Activated CD4-positive, alpha-beta T cell treated with anti-CD3 and anti-CD28 coated beads for 24 hours (primary cell): ENCODE measurements at regions not wholly inside any gene's neighbourhood (a gene's known extent, or its start where the extent isn't known, plus 50 kb on each side); places are given as distances from the start of the nearest gene placed in this dataset.

ENCODE experiments used
- DNase-seq, 2 donors: peaks; one replicate each; pipeline ENCODE4 v3.0.0-alpha.2; 2020; ENCODE audit warnings: low read depth in 2 of 2

DNA sequence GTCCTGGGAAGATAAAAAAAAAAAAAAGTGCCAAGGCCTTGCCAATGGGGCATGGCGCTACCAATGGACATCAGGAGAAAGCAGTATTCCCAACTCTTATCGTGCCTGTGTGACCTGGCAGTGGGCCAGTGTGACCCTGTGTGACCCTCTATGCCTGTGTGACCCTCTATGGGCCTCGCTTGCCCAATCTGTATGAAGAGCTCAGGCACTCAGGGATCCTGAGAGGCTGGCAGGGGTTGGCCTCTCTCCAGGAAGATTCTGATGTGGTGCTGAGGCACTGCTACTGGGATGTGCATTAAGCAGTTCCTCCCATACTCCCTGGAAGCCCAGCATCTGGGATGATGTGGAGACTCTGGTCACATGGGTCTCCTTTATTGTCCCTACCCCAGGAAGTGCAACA is 179.2 kb downstream of the MACROH2A1 start:
- no peak for DNase-seq

DNA sequence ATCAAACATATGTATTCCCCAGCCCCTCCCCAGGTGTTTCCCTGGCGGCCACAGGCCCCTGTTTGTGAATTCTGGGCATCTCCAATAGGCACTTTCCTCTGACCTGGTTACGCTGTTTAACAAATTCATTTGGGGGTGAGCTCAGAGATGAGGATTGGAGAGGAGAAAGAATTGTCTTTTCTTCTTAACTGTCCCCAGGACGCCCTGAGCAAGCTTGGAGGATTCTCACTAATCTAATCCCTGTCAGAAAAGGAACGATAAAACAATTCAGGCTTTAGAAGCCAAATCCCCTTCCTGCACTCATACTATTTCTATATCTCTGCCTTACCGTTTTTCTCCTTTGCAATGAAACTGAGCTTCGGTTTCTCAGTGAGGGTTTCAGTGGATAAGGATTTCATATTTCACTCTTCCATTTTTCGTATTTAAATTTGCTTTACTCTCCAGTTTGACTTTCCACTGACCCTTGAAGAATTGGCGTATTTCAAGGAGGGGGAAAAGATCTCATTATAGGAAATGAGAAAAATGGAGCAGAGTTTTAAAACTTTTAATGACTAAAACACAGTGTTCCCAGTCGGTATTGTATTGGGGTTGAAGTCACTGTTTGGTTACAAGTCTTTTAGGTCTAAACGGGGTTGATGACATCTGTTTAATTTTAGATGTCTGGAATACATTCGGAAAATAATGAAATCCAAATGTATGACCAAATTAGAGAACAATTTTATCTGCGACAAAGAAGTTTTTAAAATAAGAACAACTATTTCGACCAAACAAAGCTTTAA is 180.1 kb downstream of the MACROH2A1 start:
- DNase-seq: no peak

DNA sequence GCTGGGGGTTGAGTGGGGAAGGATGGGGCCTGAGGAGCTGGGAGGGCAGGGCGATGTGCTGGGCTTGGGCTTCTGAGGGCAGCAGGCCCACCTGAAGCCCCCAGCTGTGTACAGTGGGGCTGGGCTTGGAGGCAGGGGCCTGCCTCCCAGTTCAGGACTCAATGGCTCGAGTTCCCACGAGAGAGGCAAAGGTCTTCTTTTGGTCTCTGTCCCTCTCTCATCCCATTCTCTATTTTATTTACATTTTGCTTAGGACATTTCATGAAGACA is 180.6 kb downstream of the MACROH2A1 start:
- no peak for DNase-seq

DNA sequence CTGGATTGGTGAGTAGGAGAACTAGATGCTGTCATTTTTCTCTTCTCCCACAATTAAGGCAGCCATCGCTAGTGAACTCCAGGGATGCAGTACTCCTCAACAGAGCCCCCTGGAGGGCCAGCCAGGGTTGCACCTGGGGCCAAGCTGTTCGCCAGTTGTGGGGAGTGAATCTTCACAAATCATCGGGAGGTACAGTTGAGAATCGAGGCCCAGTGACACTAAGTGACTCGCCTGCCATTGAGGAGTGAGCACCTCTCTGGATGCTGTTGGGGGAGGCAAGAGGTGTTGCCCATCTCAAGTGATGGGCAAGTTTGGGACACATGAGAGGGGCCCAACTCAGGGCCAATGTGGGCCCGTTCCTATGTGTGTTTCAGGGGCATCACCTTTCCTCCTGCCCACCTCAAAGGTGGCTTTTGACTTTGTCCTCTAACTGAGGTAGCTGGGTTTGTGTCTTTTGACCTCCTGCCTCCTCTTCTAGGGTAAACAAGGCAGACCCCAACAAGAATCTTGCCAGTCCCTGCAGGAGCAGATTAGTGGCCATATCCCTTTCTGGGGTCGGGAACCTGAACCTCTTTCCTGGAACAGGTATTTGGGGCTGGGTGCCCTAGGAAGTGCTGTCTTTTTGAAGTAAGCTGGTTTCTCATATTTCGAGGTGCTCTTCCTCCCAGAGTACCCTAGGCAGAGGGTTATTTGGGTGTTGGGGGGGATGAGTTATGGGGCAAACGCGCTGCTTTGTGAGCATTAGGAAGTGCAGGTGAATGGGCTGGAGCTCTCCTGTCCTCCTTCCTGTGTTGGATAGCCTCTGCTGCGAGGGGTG is 181.2 kb downstream of the MACROH2A1 start:
- no peak for DNase-seq

DNA sequence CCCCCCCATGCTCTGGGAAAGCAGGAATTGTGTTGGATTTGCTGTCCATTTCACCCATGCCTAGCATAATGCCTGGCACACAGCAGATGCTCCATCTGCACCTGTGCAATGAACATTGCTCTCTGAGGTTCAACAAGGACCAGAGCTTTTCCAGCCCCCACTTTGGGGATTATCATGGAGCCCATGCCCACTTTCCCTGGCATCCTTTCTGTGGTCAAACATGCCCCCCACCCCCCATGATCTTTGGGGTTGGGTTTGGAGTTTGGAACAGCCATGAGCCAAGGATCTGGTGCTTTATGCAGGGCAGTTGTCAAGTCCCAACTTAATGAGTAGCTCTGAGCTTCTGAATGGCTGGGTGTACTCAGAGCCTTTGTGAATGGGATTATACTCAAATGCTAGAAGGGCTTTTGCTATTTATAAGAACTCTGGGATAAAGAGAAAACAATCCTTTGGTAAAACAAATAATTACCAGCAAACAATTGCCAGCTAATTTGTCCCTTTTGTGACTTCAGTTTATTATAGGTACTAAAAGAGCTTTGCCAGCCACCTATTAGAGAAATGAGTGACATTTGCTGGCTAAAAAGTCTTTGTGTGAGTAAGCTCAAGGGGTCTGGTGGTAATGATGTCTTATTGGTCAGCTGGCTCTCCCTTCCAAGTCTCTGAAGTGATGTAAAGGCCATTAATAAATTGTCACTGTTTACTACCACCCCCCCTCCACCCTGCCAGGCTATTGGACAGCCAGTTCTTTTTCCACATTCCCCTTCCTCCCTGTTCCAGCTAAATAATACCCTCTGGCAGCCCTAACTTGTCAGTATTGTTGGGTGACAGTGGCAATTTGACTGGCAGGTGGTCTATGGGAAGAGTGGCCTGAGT is 182.3 kb downstream of the MACROH2A1 start:
- DNase-seq: no peak

DNA sequence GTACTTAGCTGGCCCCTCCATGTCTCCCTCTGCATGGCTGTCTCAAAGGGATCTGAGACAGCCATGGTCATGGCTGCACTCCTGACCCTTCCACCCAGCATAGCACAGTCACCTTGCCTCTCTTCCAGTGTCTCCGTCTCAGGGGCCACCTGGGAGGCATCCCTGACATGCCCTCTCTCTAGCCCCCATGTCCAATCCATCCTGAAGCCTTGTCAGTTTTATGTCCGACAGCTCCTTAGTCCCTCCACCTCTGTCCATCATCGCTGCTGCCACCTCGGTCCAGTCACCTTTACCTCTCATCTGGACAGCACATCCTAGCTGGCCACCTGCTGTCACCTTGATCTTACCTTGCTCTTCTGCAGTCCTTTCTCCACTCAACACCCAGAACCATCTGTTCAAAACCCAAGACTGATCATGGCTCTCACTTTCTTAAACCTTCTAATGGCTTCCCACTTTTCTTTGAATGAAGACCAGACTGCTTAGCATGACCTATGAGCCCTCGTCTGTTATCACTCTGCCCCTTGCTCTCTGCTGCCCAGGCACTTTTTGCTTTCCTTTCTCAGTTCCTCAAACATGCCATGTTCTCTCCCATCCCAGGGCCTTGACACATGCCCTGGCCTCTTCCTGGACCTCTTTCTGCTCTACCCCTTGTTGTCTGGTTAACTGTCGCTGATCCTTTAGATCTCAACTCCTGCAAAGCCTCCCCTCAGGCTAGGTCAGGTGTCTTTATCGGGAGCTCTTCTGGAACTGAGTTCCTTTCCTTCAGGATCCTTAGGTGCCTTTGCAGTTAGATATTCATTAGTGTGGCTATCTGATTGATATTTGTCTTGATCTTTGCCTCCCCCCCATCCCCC is 181.8 kb upstream of the PITX1 start:
- DNase-seq: no peak

DNA sequence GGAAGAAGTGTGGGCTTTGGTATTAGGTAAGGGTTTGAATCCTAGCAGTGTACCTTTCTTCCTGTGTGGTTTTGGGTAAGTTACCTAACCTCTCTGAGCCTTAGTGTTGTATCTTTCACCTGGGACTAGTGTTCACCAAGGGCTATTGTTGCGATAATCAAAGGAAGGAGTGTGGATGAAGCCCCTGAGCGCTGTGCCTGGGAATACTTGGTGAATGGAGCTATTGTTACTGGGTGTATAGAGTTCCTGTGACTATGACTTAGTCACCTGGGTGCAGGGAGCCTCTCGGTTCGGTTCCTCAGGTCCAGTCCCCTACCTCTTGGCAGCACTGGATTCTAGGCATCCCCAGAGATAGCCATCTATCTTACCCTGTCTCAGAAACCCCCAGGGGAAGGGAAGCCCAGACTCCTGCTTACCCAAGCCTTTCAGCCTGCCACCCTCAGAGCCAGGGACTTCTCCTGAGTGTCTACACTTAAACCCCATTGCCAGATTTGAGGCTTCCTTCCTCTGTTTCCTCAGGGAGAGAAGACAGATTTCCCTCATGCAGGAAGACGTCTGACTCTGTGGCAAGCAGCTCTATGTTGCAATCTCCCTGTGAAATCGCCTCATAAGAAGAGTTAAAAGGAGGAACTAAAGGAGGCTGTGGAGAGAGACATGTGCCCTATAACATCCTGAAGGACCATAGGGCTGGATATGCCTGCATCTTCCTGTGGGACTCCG is 181.0 kb upstream of the PITX1 start:
- no peak for DNase-seq

DNA sequence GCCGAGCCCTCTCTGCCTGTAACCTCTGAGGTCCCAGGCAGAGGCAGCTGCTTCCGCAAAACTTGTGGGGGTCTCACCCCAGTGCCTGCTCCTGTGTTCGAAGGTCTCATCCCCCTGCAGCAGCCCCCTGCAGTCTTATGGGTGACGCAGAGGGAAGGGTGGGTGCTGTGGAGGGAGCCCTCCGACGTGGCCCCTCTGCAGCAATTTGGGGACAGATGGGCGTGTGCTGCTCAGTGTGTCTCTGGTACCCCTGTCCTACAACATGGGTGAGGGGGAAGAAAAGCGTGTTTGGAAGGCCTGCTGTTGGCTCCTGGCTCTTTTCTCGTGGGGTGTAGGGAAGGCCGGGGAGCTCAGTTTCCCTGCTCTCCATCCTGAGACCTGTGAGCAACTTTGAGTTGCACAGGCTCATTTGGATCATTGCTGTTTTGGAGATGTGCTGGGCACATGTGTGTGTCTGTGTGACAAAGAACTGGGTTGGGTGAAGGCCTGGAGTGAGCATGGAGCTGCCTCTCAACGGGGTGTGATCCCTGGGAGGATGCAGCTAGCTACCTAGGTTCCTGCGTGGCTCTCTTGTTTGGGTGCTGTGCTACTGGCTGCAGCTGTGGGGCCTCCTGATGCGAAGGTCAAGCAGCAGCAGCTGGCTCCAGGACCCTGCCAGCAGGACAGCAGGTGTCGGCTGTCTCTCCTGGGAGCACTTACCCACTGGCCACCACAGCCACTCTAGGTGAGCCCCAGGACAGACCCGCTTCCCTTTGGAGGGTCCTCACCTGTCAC is 179.6 kb upstream of the PITX1 start:
- DNase-seq: no peak

DNA sequence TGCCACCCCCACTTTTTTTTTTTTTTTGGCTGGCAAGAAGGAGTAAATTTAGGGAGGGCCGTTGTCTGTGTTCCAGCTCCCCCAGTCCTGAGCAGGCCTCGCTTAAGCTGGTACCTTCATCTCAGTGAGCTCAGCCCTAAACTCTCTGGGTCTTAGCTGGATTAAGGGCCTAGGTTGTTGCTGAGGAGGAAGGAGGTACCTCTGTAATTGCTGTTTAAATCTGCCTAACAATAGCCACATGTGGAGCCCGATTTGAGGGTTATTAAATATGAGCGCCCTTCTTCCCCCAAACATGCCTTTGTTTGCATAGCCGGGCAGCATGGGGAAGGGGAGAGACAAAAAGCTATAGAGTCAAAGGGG is 179.0 kb upstream of the PITX1 start:
- no peak for DNase-seq

DNA sequence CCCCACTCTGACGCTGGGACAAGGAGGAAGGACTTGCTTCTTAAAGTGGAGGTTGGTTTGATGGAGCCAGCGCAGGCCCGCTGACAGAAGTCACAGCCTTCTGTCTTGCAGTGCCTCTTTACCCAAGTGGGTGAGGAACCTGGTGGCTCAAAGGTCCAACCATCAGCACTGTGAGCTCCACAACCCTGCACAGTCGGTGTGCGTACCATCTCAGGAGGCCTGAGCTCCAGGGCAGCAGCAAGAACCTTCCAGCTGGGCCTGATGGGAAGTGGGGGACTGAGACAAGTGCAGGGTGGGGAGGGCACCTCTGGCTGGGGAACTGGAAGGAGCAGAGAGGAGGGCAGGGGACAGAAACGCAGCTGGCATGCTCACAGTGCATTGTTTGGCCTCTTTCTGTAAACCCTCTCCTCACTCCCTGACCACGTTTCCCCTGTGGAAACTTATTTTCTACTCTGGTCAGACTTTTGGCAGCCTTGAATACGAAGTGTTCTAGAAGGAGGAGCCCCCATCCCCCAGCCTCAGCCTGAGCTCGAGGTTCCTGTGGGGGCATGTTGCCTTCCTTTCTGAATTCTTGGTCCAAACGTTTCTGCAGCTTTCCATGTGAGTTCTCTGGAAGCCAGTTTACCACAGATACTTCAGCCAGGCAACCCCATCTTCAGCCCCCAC is 178.5 kb upstream of the PITX1 start:
- no peak for DNase-seq

DNA sequence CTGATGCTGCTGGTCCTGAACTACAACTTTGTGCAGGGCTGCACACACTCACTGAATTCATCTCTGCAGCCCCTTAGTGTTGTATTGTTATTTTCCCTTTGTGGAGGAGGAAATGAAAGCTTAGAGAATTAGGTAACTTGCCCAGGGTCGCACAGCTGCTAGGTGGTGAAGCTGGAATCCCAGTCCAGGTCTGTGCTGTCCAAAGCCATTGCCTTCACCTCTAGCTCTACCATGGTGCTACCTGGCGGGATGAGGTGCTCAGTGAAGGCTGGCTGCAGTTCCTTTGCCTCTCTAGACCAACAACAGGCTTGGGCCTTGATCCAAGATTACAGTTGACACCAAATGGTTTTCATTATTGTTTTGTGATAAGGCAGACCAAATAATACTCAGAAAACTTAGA is 177.8 kb upstream of the PITX1 start:
- no peak for DNase-seq

DNA sequence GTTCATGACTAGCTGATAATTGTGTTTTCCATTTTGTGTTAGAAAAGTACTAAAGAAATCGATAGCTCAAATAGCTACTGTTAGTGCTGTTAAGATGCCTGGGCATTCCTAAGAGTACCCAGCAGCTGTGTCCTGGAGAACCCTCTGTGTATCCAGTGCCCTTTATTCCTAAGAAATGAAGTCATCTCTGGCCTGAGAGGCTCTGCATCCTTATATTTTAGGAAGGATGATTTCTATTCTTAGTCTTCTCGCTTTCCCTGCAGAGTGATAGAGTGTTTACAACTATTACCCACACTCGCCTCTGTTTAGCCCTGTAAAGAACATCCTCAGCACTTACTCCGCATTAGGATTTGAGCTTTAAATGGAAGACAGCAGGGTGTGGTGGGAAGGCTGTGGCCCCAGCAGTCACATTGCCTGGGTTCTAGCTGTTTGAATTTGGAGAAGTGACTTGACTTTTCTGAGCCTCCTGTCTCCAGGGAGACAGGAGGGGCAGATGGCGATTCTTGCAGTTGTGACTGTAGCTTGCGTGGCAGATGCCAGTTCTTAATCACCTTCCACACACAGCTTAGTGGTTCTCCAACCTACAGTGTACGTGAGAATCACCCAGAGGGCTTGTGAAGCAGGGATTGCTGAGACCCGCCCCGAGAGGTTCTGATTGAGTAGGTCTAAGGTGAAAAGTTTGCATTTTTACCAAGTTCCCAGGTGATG is 177.2 kb upstream of the PITX1 start:
- DNase-seq: no peak

DNA sequence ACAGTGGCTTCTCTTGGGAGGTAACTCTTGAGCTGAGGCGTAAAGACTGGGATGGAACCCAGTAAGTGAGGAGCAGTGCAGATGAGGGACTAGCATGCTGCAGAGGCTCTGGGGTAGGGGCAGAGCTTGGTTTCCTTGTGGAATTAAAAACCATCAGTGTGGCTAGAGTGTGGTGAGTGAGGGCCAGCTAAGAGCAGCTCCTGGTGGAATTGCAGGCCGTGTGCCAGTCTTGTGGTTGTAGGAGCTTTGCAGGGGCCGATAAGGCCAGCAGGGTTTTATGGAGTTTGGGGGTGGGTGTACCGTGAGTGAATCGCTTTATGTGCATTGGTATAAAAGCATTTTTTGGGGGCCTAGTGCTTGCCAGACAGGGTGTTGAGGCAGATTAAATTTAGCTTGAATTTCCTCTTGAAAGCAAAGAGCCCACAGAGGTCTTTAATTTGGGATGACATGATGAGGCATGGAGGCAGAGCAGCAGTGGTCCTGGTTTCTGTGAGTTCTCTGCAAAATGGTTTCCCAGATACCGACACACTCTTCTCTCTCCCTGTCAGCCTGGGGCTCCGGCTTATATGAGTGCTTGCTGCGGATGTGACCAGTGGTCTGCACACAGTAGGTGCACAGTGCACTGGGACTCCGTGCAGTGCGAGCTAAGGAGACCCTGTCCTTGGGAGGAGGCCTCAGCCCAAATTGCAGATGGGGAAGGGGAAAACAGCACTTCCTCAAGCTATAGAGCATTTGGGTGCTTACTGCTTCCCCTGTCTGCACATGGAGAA is 176.4 kb upstream of the PITX1 start:
- DNase-seq: no peak

DNA sequence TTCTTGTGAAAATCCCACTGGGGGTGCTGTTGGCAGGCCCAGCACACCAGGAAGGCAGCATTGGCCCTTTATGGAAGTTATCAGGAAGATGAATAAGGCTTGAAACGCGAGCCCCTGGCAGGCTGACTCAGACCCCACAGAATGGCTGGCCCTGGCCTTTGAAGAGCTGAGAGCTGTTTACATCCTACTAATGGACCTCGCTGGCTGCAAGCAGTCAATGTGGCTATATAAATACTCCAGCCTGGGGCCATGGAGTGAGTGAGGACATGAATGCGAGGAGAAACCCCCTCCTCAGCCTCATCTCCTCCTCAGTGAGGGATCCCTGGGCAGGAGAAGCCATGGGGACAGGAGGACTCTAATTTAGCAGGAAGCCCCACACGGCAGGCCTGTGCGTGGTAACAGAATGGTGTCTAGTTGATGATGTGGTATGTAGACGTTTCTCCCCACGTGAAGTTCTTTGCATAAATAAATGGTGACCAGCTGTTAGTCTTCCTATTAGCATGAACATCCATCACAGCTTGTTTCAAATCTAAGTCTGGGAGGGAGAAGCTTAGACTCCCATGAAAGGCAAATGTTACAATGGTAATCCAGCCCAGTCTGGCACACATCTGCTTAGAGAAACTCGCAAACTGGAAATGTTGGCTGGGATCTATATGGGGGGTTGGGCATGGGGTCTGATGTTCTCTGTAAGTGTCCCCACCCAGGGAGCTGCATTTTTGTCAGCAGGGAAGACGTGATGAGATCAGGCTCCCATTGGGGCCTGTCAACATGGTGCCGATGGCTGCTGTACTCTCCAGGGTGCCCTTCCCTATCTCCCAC is 175.1 kb upstream of the PITX1 start:
- DNase-seq: no peak

DNA sequence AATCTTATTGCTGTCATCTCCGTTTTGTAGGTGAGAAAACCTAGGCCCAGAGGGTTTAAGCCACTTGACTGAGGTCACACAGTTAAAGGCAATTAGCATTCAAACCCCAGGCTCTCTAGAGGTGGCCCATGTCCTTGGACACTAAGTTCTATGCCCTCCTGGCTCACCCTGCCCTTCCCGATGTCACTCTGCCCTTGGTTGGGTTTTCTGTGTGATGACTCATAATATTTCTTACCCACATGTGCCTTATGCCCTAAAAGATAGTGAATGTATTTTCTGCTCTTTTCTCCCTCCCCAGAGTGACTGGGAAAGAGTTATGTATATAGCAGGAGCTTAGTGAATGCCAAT is 174.5 kb upstream of the PITX1 start:
- DNase-seq: no peak

DNA sequence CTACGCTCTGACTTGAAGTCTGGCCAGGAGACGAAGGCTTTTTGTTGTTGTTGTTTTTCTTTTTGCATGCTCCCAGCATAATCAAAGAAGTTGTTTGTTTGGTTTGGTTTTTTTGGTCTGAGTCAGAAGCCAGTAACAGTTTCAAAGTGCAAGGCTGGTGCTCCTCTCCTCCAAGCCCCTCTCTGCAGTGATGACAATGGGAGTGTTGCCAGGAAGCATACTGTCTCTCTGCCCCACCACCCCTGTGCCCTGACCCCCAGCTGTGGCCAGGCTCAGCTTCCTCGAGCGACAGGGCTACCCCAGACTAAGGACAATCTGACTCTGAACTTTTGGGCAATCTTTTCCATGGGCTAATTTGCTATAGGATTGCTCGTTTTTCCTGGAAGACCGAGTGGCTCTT is 173.8 kb upstream of the PITX1 start:
- no peak for DNase-seq

DNA sequence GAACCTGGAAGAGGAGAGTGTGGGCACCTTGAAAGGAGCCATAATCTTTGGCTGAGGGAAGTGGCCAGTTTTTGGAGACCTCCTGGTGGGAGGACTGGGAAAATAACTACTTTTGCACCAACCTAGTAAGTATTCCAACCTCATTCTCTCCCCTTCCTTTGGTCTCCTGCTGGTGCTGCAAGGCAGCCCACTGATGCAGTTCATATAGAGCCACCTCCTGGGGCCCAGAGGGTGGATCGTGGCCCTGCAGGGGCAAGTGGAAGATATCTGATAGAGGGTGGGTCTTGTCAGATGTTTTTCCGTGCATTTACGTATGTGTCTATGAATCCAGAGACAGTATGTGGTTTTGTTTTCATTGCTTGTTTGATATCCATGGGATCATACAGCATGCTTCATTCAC is 172.8 kb upstream of the PITX1 start:
- DNase-seq: no peak
